ENCODE measurements at regions not wholly inside any gene's neighbourhood (a gene's known extent, or its start where the extent isn't known, plus 50 kb on each side); places are given as distances from the start of the nearest gene placed in this dataset.

DNA sequence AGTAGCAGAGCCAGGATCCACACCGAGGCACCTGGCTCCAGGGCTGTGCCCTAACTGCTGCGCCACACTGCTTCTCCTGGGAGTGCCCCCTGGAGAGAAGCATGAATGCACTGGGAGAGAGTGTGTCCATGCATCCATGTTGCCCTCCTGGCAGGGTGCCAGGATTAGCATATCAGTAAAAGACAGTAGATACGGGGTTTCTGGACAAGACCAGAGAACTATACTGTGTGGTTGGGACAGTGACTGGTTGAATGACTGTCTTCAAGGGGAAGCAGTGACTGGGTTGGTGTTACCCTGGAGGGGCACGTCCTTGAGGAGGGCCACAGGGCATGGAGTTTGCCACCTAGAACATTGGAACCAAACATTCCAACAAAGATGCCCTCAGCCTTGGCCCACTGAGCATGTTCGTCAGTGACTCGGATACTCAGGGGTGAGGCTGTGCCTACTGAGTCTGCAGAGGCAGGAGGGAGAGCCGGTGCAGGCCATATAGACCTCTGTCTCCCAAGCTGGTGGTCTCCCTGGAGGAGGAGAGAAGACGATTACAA, 288.8 kb downstream of the CDC5L start:
- TF ChIP-seq, protein P1, sequence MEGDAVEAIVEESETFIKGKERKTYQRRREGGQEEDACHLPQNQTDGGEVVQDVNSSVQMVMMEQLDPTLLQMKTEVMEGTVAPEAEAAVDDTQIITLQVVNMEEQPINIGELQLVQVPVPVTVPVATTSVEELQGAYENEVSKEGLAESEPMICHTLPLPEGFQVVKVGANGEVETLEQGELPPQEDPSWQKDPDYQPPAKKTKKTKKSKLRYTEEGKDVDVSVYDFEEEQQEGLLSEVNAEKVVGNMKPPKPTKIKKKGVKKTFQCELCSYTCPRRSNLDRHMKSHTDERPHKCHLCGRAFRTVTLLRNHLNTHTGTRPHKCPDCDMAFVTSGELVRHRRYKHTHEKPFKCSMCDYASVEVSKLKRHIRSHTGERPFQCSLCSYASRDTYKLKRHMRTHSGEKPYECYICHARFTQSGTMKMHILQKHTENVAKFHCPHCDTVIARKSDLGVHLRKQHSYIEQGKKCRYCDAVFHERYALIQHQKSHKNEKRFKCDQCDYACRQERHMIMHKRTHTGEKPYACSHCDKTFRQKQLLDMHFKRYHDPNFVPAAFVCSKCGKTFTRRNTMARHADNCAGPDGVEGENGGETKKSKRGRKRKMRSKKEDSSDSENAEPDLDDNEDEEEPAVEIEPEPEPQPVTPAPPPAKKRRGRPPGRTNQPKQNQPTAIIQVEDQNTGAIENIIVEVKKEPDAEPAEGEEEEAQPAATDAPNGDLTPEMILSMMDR (IDR thresholded peaks at IDR 0.05), result no peak
- no peak for TF ChIP-seq POLR2A (IDR thresholded peaks at IDR 0.05)
